ENCODE measurements at regions not wholly inside any gene's neighbourhood (a gene's known extent, or its start where the extent isn't known, plus 50 kb on each side); places are given as distances from the start of the nearest gene placed in this dataset.

DNA sequence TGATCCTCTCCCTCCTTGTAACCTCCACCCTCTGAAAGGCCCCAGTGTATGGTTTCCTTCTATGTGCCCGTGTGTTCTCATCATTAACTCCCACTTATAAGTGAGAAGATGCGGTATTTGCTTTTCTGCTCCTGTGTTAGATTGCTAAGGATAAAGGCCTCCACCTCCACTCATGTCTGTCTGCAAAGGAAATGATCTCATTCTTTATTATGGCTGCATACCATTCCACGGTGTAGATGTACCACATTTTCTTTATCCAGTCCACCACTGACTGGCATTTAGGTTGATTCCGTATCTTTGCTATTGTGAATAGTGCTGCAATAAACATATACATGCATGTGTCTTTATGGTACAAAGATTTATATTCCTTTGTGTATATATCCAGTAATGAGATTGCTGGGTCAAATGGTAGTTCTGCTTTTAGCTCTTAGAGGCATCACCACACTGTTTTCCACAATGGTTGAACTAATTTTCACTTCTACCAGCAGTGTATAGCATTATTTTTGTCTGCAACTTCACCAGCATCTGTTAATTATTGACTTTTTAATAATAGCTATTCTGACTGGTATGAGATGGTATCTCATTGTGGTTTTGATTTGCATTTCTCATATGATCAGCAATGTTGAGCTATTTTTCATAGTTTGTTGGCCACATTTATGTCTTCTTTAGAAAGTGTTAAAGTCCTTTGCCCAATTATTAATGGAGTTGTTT lies 1030.9 kb downstream of the FSTL5 start:
- Histone ChIP-seq H3K27me3 (replicated peaks; ENCODE audit: insufficient read depth) (no peaks in the 10 kb centered on the region), H3K36me3 (no peaks in the 10 kb centered on the region), H3K9me3 (no peaks in the 10 kb centered on the region), H3K27ac (no peak overlapping the region), H3K4me1 (replicated peaks) (no peaks in the 10 kb centered on the region), H3K4me3 (no peak overlapping the region)
- intact Hi-C loops (cut with DNase I) = no loop called here
- 85% methylated on average over 4 of the region's 4 CpGs for WGBS
- TF ChIP-seq, protein P1, sequence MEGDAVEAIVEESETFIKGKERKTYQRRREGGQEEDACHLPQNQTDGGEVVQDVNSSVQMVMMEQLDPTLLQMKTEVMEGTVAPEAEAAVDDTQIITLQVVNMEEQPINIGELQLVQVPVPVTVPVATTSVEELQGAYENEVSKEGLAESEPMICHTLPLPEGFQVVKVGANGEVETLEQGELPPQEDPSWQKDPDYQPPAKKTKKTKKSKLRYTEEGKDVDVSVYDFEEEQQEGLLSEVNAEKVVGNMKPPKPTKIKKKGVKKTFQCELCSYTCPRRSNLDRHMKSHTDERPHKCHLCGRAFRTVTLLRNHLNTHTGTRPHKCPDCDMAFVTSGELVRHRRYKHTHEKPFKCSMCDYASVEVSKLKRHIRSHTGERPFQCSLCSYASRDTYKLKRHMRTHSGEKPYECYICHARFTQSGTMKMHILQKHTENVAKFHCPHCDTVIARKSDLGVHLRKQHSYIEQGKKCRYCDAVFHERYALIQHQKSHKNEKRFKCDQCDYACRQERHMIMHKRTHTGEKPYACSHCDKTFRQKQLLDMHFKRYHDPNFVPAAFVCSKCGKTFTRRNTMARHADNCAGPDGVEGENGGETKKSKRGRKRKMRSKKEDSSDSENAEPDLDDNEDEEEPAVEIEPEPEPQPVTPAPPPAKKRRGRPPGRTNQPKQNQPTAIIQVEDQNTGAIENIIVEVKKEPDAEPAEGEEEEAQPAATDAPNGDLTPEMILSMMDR (IDR thresholded peaks at IDR 0.05) = no peak
- TF ChIP-seq POLR2AphosphoS5 (IDR thresholded peaks at IDR 0.05) (no peak), POLR2A (IDR thresholded peaks at IDR 0.05) (no peak)
- no peak for DNase-seq (ENCODE audit: low spot score)

DNA sequence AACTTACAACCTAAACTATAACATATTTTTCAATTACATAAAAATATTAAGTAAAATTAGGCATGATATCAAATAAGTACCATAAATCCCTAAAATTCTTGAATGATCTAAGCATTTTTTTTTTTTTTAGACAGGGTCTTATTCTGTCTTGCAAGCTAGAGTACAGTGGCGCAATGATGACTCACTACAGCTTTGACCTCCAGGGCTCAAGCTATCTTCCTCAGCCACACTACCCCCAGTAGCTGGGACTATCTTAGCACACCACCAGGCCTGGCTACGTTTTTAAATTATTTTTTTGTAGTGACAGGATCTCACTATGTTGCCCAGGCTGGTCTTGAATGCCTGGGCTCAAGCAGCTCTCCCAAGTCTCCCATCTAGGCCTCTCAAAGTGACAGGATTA lies 1042.3 kb downstream of the FSTL5 start:
- no peak for TF ChIP-seq POLR2AphosphoS5 (IDR thresholded peaks at IDR 0.05)
- TF ChIP-seq POLR2A (IDR thresholded peaks at IDR 0.05) = no peak
- TF ChIP-seq, protein P1 (IDR thresholded peaks at IDR 0.05) = no peak
- no peak for DNase-seq (ENCODE audit: low spot score)
- H3K4me1 ChIP-seq (replicated peaks) = no peaks in the 10 kb centered on the region
- H3K36me3 ChIP-seq = no peaks in the 10 kb centered on the region
- WGBS = 67% methylated on average over 2 of the region's 2 CpGs
- H3K9me3 ChIP-seq = no peaks in the 10 kb centered on the region
- no peak overlapping the region for H3K27ac ChIP-seq
- no peaks in the 10 kb centered on the region for H3K27me3 ChIP-seq (replicated peaks; ENCODE audit: insufficient read depth)
- H3K4me3 ChIP-seq = no peak overlapping the region
- intact Hi-C loops (cut with DNase I) = no loop called here

DNA sequence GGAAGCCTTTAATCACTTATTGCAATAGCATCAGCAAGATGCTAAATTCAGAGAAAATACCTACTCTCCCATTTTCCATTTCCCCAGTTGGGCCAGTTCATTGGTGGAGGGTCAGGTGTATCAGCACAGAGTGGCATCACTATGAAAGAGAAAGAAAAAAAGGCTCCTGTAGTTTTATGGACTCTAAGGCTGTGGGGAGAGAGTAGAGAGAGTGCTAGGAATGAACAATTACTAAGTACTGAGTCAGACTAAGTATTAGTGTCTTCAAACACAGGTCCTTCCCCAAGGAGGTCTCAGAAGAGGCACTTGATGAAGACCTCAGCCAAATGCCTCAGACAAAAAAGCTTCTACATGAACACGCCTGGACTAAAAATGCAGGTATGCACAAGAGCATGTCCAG lies 1061.9 kb downstream of the FSTL5 start:
- TF ChIP-seq, protein P1 (IDR thresholded peaks at IDR 0.05) = no peak
- TF ChIP-seq POLR2AphosphoS5 (IDR thresholded peaks at IDR 0.05) (no peak), POLR2A (IDR thresholded peaks at IDR 0.05) (no peak)
- 0% methylated on average over 1 of the region's 1 CpG for WGBS
- Histone ChIP-seq H3K27me3 (replicated peaks; ENCODE audit: insufficient read depth) (no peaks in the 10 kb centered on the region), H3K4me3 (no peak overlapping the region), H3K9me3 (no peaks in the 10 kb centered on the region), H3K36me3 (no peaks in the 10 kb centered on the region), H3K27ac (no peak overlapping the region), H3K4me1 (replicated peaks) (no peaks in the 10 kb centered on the region)
- DNase-seq (ENCODE audit: low spot score) = no peak
- intact Hi-C loops (cut with DNase I) = no loop called here

DNA sequence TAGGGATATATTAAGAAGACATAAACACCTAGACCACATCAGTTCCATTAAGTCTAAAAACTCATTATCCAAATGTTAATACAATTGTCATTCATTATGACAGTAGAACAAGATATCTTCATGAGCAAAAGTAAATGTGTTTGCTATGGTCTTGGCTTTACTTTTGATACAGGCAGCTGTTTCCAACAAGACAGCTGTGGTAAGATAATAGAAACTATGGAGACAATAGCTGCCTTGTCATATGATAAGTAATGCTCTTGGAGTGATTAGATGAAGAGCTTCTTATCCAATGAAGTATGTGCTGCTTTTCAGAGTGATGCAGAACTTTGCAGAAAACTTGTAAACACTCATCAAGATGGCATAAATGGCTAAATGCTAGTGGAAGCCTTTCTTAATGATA lies 1066.0 kb downstream of the FSTL5 start:
- Histone ChIP-seq H3K4me3 (no peak overlapping the region), H3K27me3 (replicated peaks; ENCODE audit: insufficient read depth) (no peaks in the 10 kb centered on the region), H3K4me1 (replicated peaks) (no peaks in the 10 kb centered on the region), H3K9me3 (no peaks in the 10 kb centered on the region), H3K27ac (no peak overlapping the region), H3K36me3 (no peaks in the 10 kb centered on the region)
- intact Hi-C loops (cut with DNase I) = no loop called here
- no peak for DNase-seq (ENCODE audit: low spot score)
- TF ChIP-seq, protein P1 (IDR thresholded peaks at IDR 0.05) = no peak
- TF ChIP-seq POLR2AphosphoS5 (IDR thresholded peaks at IDR 0.05) = no peak
- TF ChIP-seq POLR2A (IDR thresholded peaks at IDR 0.05) = no peak

DNA sequence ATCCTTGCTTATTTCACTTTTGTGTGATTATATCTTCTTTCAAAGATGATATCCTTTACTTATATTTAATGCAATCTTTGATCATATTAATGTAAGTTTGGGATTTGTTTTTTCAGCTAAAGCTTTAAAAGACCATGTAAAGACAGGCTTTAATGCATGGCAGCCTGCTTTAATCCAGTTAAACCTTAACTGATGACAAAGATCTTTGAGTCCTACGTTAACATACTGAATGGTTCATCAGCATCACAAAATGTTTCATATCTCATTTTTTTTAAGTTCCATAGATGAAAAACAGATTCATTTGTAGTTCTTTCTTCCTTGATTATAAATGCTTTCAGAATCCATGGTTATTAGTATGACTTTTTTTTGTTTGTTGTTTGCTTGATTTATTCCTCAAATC lies 1102.8 kb downstream of the FSTL5 start:
- 76% methylated on average over 1 of the region's 1 CpG for WGBS
- TF ChIP-seq POLR2AphosphoS5 (IDR thresholded peaks at IDR 0.05) (no peak), POLR2A (IDR thresholded peaks at IDR 0.05) (no peak)
- TF ChIP-seq, protein P1 (IDR thresholded peaks at IDR 0.05) = no peak
- no peaks in the 10 kb centered on the region for H3K9me3 ChIP-seq
- no peak overlapping the region for H3K27ac ChIP-seq
- intact Hi-C loops (cut with DNase I) = no loop called here
- no peak overlapping the region for H3K4me3 ChIP-seq
- no peaks in the 10 kb centered on the region for H3K36me3 ChIP-seq
- H3K4me1 ChIP-seq (replicated peaks) = no peaks in the 10 kb centered on the region
- H3K27me3 ChIP-seq (replicated peaks; ENCODE audit: insufficient read depth) = no peaks in the 10 kb centered on the region
- DNase-seq (ENCODE audit: low spot score) = no peak
